ENCODE measurements at regions not wholly inside any gene's neighbourhood (a gene's known extent, or its start where the extent isn't known, plus 50 kb on each side); places are given as distances from the start of the nearest gene placed in this dataset.
"Not testable (repeated sequence)": the region's sequence is repeated elsewhere in the genome, so short reads cannot be mapped to it uniquely, and the experiment has no call there.

GRCh38 chr22:44618910-44619309 lies 83.1 kb upstream of the PRR5 start:
- TF ChIP-seq CTCF (conservative IDR thresholded peaks at IDR 0.05; ENCODE audit: low read length); EZH2phosphoT487 (IDR thresholded peaks at IDR 0.05; ENCODE audit: borderline replicate concordance): not testable (repeated sequence)

All from Loucy (cell line).